Keratinocyte (primary cell): ENCODE measurements at regions not wholly inside any gene's neighbourhood (a gene's known extent, or its start where the extent isn't known, plus 50 kb on each side); places are given as distances from the start of the nearest gene placed in this dataset.

ENCODE experiments used
- DNase-seq: peaks from one replicate; pipeline ENCODE4 v3.0.0-alpha.2; 2011; ENCODE audit warnings: low read depth, missing footprints, low spot score
- FAIRE-seq: peaks from 2 replicates; lab custom pipeline; 2011; peaks lifted over from hg19 to GRCh38; lab: Jason Lieb, UNC
- H2AFZ ChIP-seq: 2 replicates; pipeline ENCODE4 v1.6.0; 2012; ENCODE audit warnings: low read length, control low read depth, inconsistent platforms; ENCODE audit not compliant: control insufficient read depth
- H3K27ac ChIP-seq: 2 replicates; pipeline ENCODE4 v1.5.1; 2011; ENCODE audit warnings: low read length; ENCODE audit not compliant: control insufficient read depth, insufficient read depth
- H3K27me3 ChIP-seq: 3 replicates; pipeline ENCODE4 v1.6.0; 2011; ENCODE audit warnings: low read length; ENCODE audit not compliant: control insufficient read depth, insufficient read depth; ENCODE audit errors: extremely low read depth
- H3K36me3 ChIP-seq, 2 experiments: 2 replicates in 1 of 2; 3 replicates in 1 of 2; pipeline ENCODE4 v1.5.1; 2011; ENCODE audit warnings: low read length in 2 of 2, mild to moderate bottlenecking in 1 of 2; ENCODE audit not compliant: control insufficient read depth in 2 of 2, insufficient read depth in 2 of 2; ENCODE audit errors: extremely low read depth in 1 of 2
- H3K4me1 ChIP-seq: 3 replicates; pipeline ENCODE4 v1.5.1; 2011; ENCODE audit warnings: low read length; ENCODE audit not compliant: control insufficient read depth, insufficient read depth; ENCODE audit errors: extremely low read depth
- H3K4me2 ChIP-seq: 3 replicates; pipeline ENCODE4 v1.6.0; 2011; ENCODE audit warnings: low read depth, low read length; ENCODE audit not compliant: control insufficient read depth, insufficient read depth; ENCODE audit errors: extremely low read depth
- H3K4me3 ChIP-seq, 3 experiments: fragments of 200-600 bp in 1 of 3; sonication (generic) in 1 of 3; 2 replicates in 2 of 3; 3 replicates in 1 of 3; pipeline ENCODE4 v1.5.1; 2011 to 2016; ENCODE audit warnings: low read length in 3 of 3, mild to moderate bottlenecking in 3 of 3, control low read depth in 2 of 3, inconsistent platforms in 1 of 3, low read depth in 1 of 3, mixed read lengths in 1 of 3, mixed run types in 1 of 3, moderate library complexity in 1 of 3; ENCODE audit not compliant: control insufficient read depth in 2 of 3, insufficient read depth in 2 of 3; ENCODE audit errors: extremely low read depth in 1 of 3
- H3K79me2 ChIP-seq: 2 replicates; pipeline ENCODE4 v1.6.0; 2012; ENCODE audit warnings: low read length; ENCODE audit not compliant: control insufficient read depth, insufficient read depth
- H3K9ac ChIP-seq: 3 replicates; pipeline ENCODE4 v1.6.0; 2011; ENCODE audit warnings: low read length; ENCODE audit not compliant: control insufficient read depth, insufficient read depth; ENCODE audit errors: extremely low read depth
- H3K9me1 ChIP-seq: 3 replicates; pipeline ENCODE4 v1.6.0; 2011; ENCODE audit warnings: low read length; ENCODE audit not compliant: control insufficient read depth, insufficient read depth; ENCODE audit errors: extremely low read depth
- H3K9me3 ChIP-seq: 2 replicates; pipeline ENCODE4 v1.5.1; 2012; ENCODE audit warnings: low read depth, low read length; ENCODE audit not compliant: control insufficient read depth
- H4K20me1 ChIP-seq: 3 replicates; pipeline ENCODE4 v1.6.0; 2011; ENCODE audit warnings: low read length; ENCODE audit not compliant: control insufficient read depth, insufficient read depth; ENCODE audit errors: extremely low read depth
- EZH2 ChIP-seq: IDR thresholded peaks from one replicate; pipeline ENCODE4 v1.6.1; 2012; ENCODE audit warnings: inconsistent platforms, mild to moderate bottlenecking, low read length, moderate library complexity
- dilution Hi-C: fragments of 300-500 bp; cut with MboI; formaldehyde crosslinking; loops from one replicate; pipeline ENCODE4 v1.7.0; 2020; ENCODE audit warnings: low sequenced_read_pairs; ENCODE audit not compliant: extremely low pct_ligation_motif_present
- TF ChIP-seq, protein P1 (sequence below), 3 experiments: IDR thresholded peaks in 1 of 3; conservative IDR thresholded peaks in 1 of 3; optimal IDR thresholded peaks in 1 of 3; 2 replicates in 2 of 3; 3 replicates in 1 of 3; pipeline versions ENCODE3 to v1.5.1; 2011; ENCODE audit warnings: low read length in 3 of 3, mild to moderate bottlenecking in 3 of 3, moderate library complexity in 2 of 3, control low read depth in 1 of 3, inconsistent platforms in 1 of 3; ENCODE audit not compliant: insufficient read depth in 2 of 3; ENCODE audit errors: extremely low read depth in 1 of 3

- Histone ChIP-seq H3K27ac (no peak overlapping the region), H3K27me3 (no peaks in the 10 kb centered on the region), H2AFZ (no peak overlapping the region), H3K9me3 (no peaks in the 10 kb centered on the region), H3K9me1 (no peaks in the 10 kb centered on the region), H4K20me1 (no peaks in the 10 kb centered on the region), H3K9ac (no peak overlapping the region), H3K79me2 (no peaks in the 10 kb centered on the region), H3K4me1 (no peaks in the 10 kb centered on the region), H3K4me3 (no peak overlapping the region), H3K4me2 (no peak overlapping the region), H3K36me3 (no peaks in the 10 kb centered on the region)
- dilution Hi-C loops = no loop called here
- DNase-seq (no peak), FAIRE-seq (no peak)
- TF ChIP-seq EZH2 = no peak
- TF ChIP-seq, protein P1, sequence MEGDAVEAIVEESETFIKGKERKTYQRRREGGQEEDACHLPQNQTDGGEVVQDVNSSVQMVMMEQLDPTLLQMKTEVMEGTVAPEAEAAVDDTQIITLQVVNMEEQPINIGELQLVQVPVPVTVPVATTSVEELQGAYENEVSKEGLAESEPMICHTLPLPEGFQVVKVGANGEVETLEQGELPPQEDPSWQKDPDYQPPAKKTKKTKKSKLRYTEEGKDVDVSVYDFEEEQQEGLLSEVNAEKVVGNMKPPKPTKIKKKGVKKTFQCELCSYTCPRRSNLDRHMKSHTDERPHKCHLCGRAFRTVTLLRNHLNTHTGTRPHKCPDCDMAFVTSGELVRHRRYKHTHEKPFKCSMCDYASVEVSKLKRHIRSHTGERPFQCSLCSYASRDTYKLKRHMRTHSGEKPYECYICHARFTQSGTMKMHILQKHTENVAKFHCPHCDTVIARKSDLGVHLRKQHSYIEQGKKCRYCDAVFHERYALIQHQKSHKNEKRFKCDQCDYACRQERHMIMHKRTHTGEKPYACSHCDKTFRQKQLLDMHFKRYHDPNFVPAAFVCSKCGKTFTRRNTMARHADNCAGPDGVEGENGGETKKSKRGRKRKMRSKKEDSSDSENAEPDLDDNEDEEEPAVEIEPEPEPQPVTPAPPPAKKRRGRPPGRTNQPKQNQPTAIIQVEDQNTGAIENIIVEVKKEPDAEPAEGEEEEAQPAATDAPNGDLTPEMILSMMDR (optimal IDR thresholded peaks at IDR 0.05 in 1 of 3, IDR thresholded peaks at IDR 0.05 in 1 of 3, conservative IDR thresholded peaks at IDR 0.05 in 1 of 3; ENCODE audit: extremely low read depth in 1 of 3, insufficient read depth in 2 of 3, low read length in 3 of 3) = no peak
Observed at GRCh38 chr12:71295953-71296352, 138.2 kb upstream of the TSPAN8 start.

- dilution Hi-C loops = no loop called here
Observed at GRCh38 chr12:71291746-71292145, 133.9 kb upstream of the TSPAN8 start.

More at GRCh38 chr12:71291746-71292145, 133.9 kb upstream of the TSPAN8 start:
- Histone ChIP-seq H3K4me2 (no peak overlapping the region), H3K27ac (no peak overlapping the region), H3K4me3 (no peak overlapping the region), H3K36me3 (no peaks in the 10 kb centered on the region), H2AFZ (no peak overlapping the region), H3K27me3 (no peaks in the 10 kb centered on the region), H3K9me1 (no peaks in the 10 kb centered on the region), H3K9me3 (no peaks in the 10 kb centered on the region), H3K79me2 (no peaks in the 10 kb centered on the region), H4K20me1 (no peaks in the 10 kb centered on the region), H3K9ac (no peak overlapping the region), H3K4me1 (no peaks in the 10 kb centered on the region)
- DNase-seq (no peak), FAIRE-seq (no peak)
- TF ChIP-seq EZH2 = no peak
- TF ChIP-seq, protein P1 (optimal IDR thresholded peaks at IDR 0.05 in 1 of 3, IDR thresholded peaks at IDR 0.05 in 1 of 3, conservative IDR thresholded peaks at IDR 0.05 in 1 of 3; ENCODE audit: extremely low read depth in 1 of 3, insufficient read depth in 2 of 3, low read length in 3 of 3) = no peak
